Stimulated activated CD4-positive, alpha-beta T cell treated with anti-CD3 and anti-CD28 coated beads, TNF-alpha, amount 100 ng/mL, for 48 hours (primary cell): ENCODE measurements at regions not wholly inside any gene's neighbourhood (a gene's known extent, or its start where the extent isn't known, plus 50 kb on each side); places are given as distances from the start of the nearest gene placed in this dataset.
A peak's percentile ranks its signal among the peaks of the same experiment; 100 is the strongest.

Experiments
- DNase-seq, 3 donors: peaks; one replicate each; pipeline ENCODE4 v3.0.0-alpha.2; 2020; ENCODE audit warnings: low read depth in 3 of 3

GRCh38 chr19:31223740-31224534, 125.3 kb downstream of the TSHZ3 start:
- no peak for DNase-seq

DNA sequence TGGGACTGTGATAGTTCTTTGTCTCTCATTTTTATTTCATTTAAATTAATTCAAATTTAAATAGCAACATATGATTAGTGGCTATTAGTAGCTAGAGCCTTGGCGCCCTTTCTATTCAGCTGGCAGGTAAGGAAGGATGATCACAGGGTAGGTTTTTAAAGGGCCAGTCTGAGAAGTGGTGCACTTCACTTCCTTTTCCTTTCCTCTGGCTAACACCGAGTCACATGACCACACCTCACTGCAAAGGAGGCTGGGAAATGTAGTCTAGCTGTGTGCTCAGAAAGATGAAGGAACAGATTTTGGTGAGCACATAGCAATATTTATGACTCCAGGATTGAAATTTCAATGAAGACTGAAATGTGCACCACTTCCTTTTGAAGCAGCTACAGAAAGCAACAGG, 128.7 kb downstream of the TSHZ3 start:
- no peak for DNase-seq

GRCh38 chr19:31214997-31215396, 134.2 kb downstream of the TSHZ3 start:
- no peak for DNase-seq

DNA sequence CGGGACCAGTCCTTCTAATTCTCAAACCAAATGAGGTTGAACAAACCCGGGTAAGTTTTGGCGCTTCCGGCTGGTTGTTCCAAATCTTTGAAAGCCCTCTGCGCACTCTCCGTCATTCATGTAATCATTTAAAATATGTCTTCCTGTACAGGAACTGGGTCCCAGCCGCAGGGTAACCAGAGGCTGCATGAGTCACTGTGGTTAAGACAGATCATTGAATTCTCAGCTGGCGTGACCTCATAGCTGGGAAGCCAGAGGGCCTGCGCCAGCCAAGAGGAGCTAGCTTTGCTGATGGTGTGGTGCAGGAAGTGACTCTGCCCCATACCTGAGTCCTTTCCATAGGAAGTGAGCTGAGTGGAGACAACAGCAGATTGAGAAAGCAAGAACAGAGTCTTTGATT, 135.2 kb downstream of the TSHZ3 start:
- peak; percentile 74 to 90 (median 82) for DNase-seq

DNA sequence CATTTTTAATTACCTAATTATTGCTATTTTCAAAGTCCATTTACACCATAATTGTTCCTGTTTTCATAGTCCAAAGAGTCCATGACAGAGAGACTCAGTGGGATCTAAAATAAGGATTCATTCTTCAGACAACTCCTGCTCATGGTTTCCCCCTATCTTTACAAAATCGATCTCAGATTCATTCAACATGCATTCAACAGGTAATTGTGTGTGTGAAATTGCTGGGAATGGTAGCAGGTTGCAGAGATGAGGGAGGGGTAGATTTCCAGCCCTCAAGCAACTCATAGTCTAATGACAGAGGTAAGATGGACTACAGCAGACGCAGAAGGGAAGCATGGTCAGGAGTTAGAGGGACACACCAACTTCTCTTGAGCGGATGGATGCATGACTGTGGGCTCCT, 138.1 kb downstream of the TSHZ3 start:
- no peak for DNase-seq

GRCh38 chr19:31205887-31206518, 143.2 kb downstream of the TSHZ3 start:
- no peak for DNase-seq

DNA sequence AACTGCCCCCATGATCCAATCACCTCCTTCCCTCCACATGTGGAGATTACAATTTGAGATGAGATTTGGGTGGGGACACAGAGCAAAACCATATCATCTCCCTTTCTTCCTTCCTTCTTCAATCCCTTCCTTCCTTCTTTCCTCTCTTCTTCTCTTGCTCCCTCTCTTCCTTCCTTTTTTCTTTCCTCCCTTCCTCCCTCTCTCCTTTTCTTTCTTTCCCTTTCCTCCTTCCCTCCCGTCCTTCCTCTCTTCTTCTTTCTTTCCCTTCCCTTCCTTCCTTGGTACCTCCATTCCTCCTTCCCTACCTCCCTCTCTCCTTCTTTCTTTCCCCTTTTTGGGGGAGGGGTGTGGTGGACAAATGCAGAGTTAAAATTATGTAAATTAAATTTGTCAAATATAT, 145.1 kb downstream of the TSHZ3 start:
- no peak for DNase-seq

DNA sequence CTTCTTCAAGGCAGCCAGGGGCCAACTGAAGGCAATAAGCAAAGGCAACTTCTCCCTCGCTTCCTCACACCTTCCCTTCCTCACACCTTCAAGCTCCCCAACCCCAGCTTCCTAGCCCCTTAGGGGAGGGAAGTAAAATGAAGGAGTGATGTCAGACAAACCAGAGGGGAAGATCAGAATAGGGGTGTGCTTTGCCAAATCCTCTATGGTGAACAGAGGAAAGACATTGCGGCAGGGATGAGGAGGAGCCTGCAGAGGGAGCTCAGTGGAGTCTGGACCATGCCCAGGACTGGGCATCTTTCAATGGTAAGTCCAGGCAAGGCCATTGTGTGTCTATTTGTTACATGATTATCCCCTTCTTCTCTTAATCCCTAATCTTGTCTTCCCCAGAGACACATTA, 164.0 kb downstream of the TSHZ3 start:
- no peak for DNase-seq

DNA sequence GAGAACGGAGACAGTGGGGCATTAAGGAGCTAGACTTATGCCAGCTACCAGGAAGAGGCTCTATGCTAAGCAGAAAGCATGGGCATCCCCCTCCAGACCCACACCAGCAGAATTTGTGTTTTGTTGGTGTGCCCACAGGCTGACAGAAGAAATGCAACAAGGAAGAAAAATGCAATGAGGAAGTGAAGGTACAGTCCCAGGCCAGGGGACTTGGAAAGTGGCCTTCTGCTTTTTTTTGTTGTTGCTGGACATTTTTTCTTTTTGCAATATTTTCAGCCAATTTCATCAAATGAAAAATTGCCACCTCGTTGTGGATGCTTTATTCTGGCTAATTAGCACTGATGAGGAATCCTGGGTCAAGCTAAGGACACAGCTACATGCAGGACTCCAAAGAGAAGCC, 167.7 kb downstream of the TSHZ3 start:
- no peak for DNase-seq

DNA sequence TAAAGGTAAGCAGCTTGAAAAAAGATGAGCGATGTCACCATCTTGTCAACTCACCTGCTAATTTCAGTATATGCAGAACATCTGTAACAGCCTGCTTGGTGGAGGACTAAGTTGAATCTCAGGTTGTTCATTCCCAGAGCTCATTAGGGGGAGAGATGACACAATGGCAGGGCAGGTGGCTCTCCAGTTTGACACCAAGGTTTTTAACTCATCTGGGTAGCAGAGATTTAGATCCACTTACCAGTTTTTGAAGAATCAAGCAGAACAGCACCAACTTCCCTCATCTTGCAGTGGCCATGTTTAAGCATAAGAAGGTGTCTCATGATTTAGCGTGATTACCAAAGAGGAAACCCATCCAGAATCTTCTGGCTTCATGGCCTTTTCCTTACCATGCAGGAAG, 168.3 kb downstream of the TSHZ3 start:
- no peak for DNase-seq

DNA sequence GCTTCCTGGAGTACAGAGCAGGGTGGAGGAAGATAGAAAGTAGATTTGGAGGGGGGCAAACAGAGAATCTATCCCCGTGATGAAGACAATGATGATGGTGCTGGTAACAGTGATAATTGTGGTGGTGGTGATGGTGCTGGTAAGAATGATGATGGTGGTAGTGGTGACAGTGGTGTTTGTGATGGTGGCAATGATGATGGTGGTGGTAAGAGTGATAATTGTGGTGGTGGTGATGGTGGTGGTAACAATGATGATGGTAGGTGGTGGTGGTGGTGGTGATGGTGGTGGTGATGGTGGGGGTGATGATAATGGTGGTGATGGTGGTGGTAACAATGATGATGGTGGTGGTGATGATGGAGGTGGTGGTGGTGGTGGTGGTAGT, 169.8 kb downstream of the TSHZ3 start:
- DNase-seq, result no peak

DNA sequence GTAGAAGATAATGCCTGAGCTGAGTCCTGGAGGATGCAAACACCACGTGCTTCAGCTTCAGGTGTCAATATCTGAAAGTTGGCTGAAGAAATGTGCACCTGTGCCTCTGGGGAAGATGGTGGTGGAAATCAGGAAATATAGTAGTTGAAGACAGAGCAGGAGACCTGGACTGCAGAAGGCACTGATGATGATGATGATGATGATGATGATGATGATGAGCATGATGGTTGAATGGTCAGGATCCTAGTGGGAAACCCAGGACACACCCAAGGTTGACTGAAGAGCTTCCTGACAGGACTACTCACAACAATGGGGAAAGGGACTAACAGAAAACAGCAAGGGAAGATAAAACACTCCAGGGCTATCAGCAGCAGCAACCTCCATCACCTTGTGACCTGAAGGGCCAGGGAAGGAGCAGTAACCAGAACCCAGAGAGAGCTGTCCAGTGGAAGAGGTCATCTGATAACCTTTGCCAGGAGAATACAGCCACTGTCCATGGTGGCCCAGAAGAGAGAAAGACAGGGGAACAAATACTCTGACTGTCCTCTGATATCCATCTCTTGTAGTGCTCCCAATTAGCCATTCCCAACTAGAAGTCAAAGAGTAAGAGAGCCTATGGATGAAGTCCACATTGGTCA, 170.3 kb downstream of the TSHZ3 start:
- DNase-seq, result no peak

- DNase-seq, result no peak
Measured at GRCh38 chr19:31177246-31177645, 172.0 kb downstream of the TSHZ3 start.

DNA sequence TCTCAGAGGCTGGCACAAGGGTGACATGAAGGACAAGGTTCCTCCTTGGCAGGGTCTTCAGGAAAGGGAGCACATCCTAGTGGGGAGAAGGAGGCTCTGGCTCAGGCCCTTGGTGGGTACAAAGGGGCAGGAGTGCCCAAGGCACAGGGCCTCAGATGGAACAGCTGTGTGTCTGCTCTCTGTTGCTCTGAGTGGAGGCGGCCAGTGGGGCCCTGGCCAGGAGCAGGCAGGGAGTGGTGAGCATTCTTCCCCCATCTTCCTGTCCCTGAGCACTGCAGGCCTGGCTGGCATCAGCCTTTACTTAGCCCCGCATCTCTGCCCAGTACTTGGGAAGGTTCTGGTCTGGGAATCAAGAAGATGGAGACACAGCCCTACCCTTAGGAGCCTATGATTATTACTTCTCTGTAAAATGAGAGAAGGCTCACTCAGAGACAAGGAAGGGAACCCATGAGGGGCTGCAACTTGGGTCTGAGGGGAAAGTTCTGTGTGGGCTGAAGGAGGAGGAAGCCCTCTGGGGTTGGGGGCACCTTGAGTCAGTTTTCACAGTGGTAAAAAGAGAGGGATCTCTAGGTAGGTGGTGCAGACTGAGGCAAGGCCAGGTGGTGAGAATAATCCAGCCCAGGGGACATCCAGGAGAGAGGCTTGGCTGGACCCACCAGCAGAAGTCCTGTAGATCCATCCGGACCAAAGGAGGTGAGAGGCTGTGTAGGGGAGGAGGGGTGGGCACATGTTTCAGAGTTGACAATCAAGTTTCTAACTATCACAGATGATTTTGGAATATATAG, 173.5 kb downstream of the TSHZ3 start:
- no peak for DNase-seq

DNA sequence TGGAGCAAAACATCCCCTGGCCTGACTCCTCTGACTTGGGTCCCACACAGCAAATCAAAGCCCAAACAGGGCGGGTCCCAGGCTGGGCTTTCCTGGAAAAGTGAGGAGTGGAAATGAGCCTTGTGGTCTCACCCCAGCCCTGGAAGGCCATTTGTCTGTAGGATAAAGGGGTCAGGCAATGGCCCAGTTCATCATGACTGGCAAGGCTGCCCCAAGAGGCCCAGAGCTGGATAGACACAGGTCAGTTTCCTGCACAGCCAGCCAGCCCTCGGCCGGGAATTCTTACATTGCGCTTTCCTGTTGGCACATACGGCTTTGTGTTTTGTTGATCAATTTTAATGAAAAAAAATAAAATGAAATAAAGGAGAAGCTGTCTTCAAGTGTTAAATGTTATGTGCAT, 174.3 kb downstream of the TSHZ3 start:
- DNase-seq, result no peak

DNA sequence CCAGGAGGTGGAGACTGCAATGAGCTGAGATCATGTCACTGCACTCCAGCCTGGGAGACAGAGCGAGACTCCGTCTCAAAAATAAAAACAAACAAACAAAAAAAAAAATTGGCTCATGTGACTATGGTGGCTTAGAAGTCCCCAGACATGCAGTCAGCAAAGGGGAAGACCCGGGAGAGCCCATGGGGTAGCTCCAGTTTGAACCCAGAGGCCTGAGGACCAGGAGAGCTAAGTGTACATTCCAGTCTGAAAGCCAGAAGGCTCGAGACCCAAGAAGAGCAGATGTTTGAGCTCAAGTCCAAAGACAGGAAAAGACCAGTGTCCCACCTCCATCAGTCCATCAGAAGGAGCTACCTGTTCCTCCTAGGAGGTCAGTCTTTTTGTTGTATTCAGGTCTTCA, 175.2 kb downstream of the TSHZ3 start:
- no peak for DNase-seq

DNA sequence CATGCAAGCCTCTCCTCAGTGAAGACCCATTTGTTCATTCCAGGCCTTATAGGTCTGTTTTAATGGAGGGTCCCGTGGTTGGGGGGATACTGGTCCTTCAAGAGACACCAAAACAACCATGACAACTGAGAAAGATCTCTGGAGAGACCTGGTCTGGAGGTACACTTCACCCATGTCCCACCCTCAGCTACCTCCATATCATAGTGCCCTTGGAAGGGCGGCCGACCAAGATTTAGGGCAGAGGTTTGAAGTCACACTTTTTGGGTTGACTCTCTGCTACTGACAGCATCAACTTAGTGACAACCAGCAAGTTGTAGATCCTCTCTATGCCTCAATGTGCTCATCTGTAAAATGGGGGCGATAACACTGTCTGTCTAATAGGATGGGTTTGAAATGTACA, 177.3 kb downstream of the TSHZ3 start:
- DNase-seq, result no peak

GRCh38 chr19:31170046-31170445, 179.2 kb downstream of the TSHZ3 start:
- DNase-seq, result no peak

- DNase-seq, result no peak
Measured at GRCh38 chr19:31168106-31168625, 181.1 kb downstream of the TSHZ3 start.

- no peak for DNase-seq
Measured at GRCh38 chr19:31167690-31168089, 181.5 kb downstream of the TSHZ3 start.

DNA sequence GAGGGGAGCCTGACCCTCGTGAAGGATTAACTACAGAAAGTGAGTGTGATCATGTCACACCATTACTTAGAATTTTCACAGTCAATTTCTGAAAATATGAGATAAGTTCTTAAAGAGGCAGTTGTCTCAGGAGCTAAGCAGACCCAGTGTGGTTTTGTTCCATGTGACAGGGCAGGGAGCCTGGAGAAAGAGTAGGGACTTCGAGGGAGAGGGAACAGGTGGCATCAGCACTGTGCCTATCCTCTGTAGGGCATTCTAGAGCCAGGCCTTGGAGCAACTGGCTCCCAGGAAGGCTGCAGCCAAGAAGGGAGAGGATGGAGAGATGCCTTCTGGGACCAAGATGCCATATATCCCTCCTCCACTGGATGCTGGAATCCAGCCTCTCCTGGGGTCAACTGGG, 183.0 kb downstream of the TSHZ3 start:
- DNase-seq, result no peak

GRCh38 chr19:31164791-31165251, 184.4 kb downstream of the TSHZ3 start:
- DNase-seq, result no peak
